ENCODE measurements at regions not wholly inside any gene's neighbourhood (a gene's known extent, or its start where the extent isn't known, plus 50 kb on each side); places are given as distances from the start of the nearest gene placed in this dataset.

- ChIA-PET CTCF (interaction anchor here (0.6 to 2.3 kb wide), 4 partner anchors 8 to 1232 kb away, joined by 3 to 8 read pairs (median 6); no protein-coding TSS in a partner anchor), POLR2A (interaction anchor here (0.7 kb wide), 1 partner anchor 405 kb away, joined by 3 read pairs; the partner anchor contains the start of gene ETS1)
- peaks cover 36% of the 10 kb centered on the region for H3K9me3 Mint-ChIP-seq (ENCODE audit: unreplicated experiment)
- DNase-seq (ENCODE audit: unreplicated experiment): no peak
- no peak overlapping the region for H3K4me3 Mint-ChIP-seq (ENCODE audit: unreplicated experiment)
- H3K27me3 Mint-ChIP-seq (ENCODE audit: insufficient read depth, unreplicated experiment): no peaks in the 10 kb centered on the region
- H3K27ac Mint-ChIP-seq (ENCODE audit: low read depth, unreplicated experiment): no peak overlapping the region
- BruUV-seq (replicated peaks): no TSS peak
- no peaks in the 10 kb centered on the region for H3K36me3 Mint-ChIP-seq (ENCODE audit: insufficient read depth, unreplicated experiment)
- intact Hi-C loops (cut with micrococcal nuclease): no loop called here
- TF ChIP-seq CTCF (IDR thresholded peaks at IDR 0.05; ENCODE audit: unreplicated experiment): no peak
- peaks cover 29% of the 10 kb centered on the region for H3K4me1 Mint-ChIP-seq (ENCODE audit: insufficient read depth, unreplicated experiment)
Measured at GRCh38 chr11:128181984-128182383, 405.4 kb downstream of the ETS1 start.

- peaks cover 34% of the 10 kb centered on the region for H3K4me1 Mint-ChIP-seq (ENCODE audit: insufficient read depth, unreplicated experiment)
Measured at GRCh38 chr11:128181088-128181480, 406.3 kb downstream of the ETS1 start.

GRCh38 chr11:128180441-128181087 lies 406.8 kb downstream of the ETS1 start:
- intact Hi-C loops (cut with micrococcal nuclease): loop anchor here (1.0 kb wide), 1 partner anchor 30 kb away; no protein-coding TSS in a partner anchor
- no peaks in the 10 kb centered on the region for H3K27me3 Mint-ChIP-seq (ENCODE audit: insufficient read depth, unreplicated experiment)
- peak; percentile 82 for DNase-seq (ENCODE audit: unreplicated experiment)
- POLR2A ChIA-PET: interaction anchor here (0.6 to 2.3 kb wide), 4 partner anchors 17 to 458 kb away, joined by 3 to 10 read pairs (median 5); no protein-coding TSS in a partner anchor
- peak overlapping the region; percentile 36 for H3K27ac Mint-ChIP-seq (ENCODE audit: low read depth, unreplicated experiment)
- H3K4me3 Mint-ChIP-seq (ENCODE audit: unreplicated experiment): no peak overlapping the region
- no peaks in the 10 kb centered on the region for H3K36me3 Mint-ChIP-seq (ENCODE audit: insufficient read depth, unreplicated experiment)
- no TSS peak for BruUV-seq (replicated peaks)
- H3K9me3 Mint-ChIP-seq (ENCODE audit: unreplicated experiment): peaks cover 27% of the 10 kb centered on the region
- CTCF ChIA-PET: interaction anchor here (0.6 to 2.9 kb wide), 5 partner anchors 23 to 1018 kb away, joined by 3 to 9 read pairs (median 4); no protein-coding TSS in a partner anchor
- TF ChIP-seq CTCF (IDR thresholded peaks at IDR 0.05; ENCODE audit: unreplicated experiment): no peak
- peaks cover 34% of the 10 kb centered on the region for H3K4me1 Mint-ChIP-seq (ENCODE audit: insufficient read depth, unreplicated experiment)

More at GRCh38 chr11:128181088-128181480, 406.3 kb downstream of the ETS1 start:
- Mint-ChIP-seq H3K9me3 (ENCODE audit: unreplicated experiment) (peaks cover 32% of the 10 kb centered on the region), H3K36me3 (ENCODE audit: insufficient read depth, unreplicated experiment) (no peaks in the 10 kb centered on the region), H3K4me3 (ENCODE audit: unreplicated experiment) (no peak overlapping the region), H3K27ac (ENCODE audit: low read depth, unreplicated experiment) (no peak overlapping the region), H3K27me3 (ENCODE audit: insufficient read depth, unreplicated experiment) (no peaks in the 10 kb centered on the region)
- CTCF ChIA-PET: interaction anchor here (2.3 kb wide), 1 partner anchor 23 kb away, joined by 8 read pairs; no protein-coding TSS in a partner anchor
- BruUV-seq (replicated peaks): no TSS peak
- DNase-seq (ENCODE audit: unreplicated experiment): no peak
- TF ChIP-seq CTCF (IDR thresholded peaks at IDR 0.05; ENCODE audit: unreplicated experiment): no peak
- POLR2A ChIA-PET: interaction anchor here (1.1 to 2.3 kb wide), 2 partner anchors 17 to 28 kb away, joined by 4 to 10 read pairs; no protein-coding TSS in a partner anchor
- intact Hi-C loops (cut with micrococcal nuclease): no loop called here

- Mint-ChIP-seq H3K9me3 (ENCODE audit: unreplicated experiment) (peaks cover 17% of the 10 kb centered on the region), H3K4me3 (ENCODE audit: unreplicated experiment) (no peak overlapping the region), H3K27ac (ENCODE audit: low read depth, unreplicated experiment) (peak overlapping the region; percentile 36), H3K4me1 (ENCODE audit: insufficient read depth, unreplicated experiment) (peaks cover 34% of the 10 kb centered on the region), H3K27me3 (ENCODE audit: insufficient read depth, unreplicated experiment) (no peaks in the 10 kb centered on the region), H3K36me3 (ENCODE audit: insufficient read depth, unreplicated experiment) (no peaks in the 10 kb centered on the region)
- no peak for TF ChIP-seq CTCF (IDR thresholded peaks at IDR 0.05; ENCODE audit: unreplicated experiment)
- no peak for DNase-seq (ENCODE audit: unreplicated experiment)
- ChIA-PET CTCF (interaction anchor here (0.7 to 2.9 kb wide), 5 partner anchors 22 to 453 kb away, joined by 3 to 9 read pairs (median 3); no protein-coding TSS in a partner anchor), POLR2A (interaction anchor here (1.6 to 2.3 kb wide), 2 partner anchors 30 to 459 kb away, joined by 6 to 10 read pairs; no protein-coding TSS in a partner anchor)
- intact Hi-C loops (cut with micrococcal nuclease): no loop called here
- no TSS peak for BruUV-seq (replicated peaks)
Measured at GRCh38 chr11:128179512-128179911, 407.8 kb downstream of the ETS1 start.

Measured in MCF 10A (cell line).